OCI-LY1 (cell line): ENCODE measurements at regions not wholly inside any gene's neighbourhood (a gene's known extent, or its start where the extent isn't known, plus 50 kb on each side); places are given as distances from the start of the nearest gene placed in this dataset.

Source experiments
- CTCF ChIP-seq: fragments of 200-600 bp; sonication (generic), shearing (Covaris generic); IDR thresholded peaks from 2 replicates; pipeline ENCODE4 v1.5.1; 2017; ENCODE audit warnings: mild to moderate bottlenecking, antibody characterized with exemption, low read length, moderate library complexity, mixed read lengths
- EZH2 ChIP-seq: fragments of 200-600 bp; sonication (generic), shearing (Covaris generic); IDR thresholded peaks from 2 replicates; pipeline ENCODE4 v1.8.0; 2017; ENCODE audit warnings: borderline replicate concordance, mixed run types, mild to moderate bottlenecking, antibody characterized with exemption, low read length, moderate library complexity, mixed read lengths

GRCh38 chr2:12090590-12090989, 344.2 kb downstream of the LPIN1 start:
- no peak for TF ChIP-seq CTCF
- no peak for TF ChIP-seq EZH2
